ENCODE measurements at regions not wholly inside any gene's neighbourhood (a gene's known extent, or its start where the extent isn't known, plus 50 kb on each side); places are given as distances from the start of the nearest gene placed in this dataset.

GRCh38 chr15:70303981-70304380, 206.3 kb upstream of the TLE3 start:
- no peak for DNase-seq (ENCODE audit: low read depth)

GRCh38 chr15:70302360-70302759, 204.6 kb upstream of the TLE3 start:
- no peak for DNase-seq (ENCODE audit: low read depth)

- DNase-seq (ENCODE audit: low read depth) = no peak
Measured at GRCh38 chr15:70301396-70301795, 203.7 kb upstream of the TLE3 start.

GRCh38 chr15:70299931-70300869, 202.5 kb upstream of the TLE3 start:
- peak; percentile 42 for DNase-seq (ENCODE audit: low read depth)

GRCh38 chr15:70297465-70298058, 199.8 kb upstream of the TLE3 start:
- DNase-seq (ENCODE audit: low read depth) = no peak

- DNase-seq (ENCODE audit: low read depth) = no peak
Measured at GRCh38 chr15:70294731-70295305, 197.1 kb upstream of the TLE3 start.

- no peak for DNase-seq (ENCODE audit: low read depth)
Measured at GRCh38 chr15:70293591-70294470, 196.1 kb upstream of the TLE3 start.

GRCh38 chr15:70293138-70293537, 195.4 kb upstream of the TLE3 start:
- DNase-seq (ENCODE audit: low read depth) = no peak

GRCh38 chr15:70292076-70292760, 194.5 kb upstream of the TLE3 start:
- no peak for DNase-seq (ENCODE audit: low read depth)

- no peak for DNase-seq (ENCODE audit: low read depth)
Measured at GRCh38 chr15:70291305-70292075, 193.8 kb upstream of the TLE3 start.

GRCh38 chr15:70290708-70291107, 193.0 kb upstream of the TLE3 start:
- DNase-seq (ENCODE audit: low read depth) = no peak

GRCh38 chr15:70289191-70289955, 191.7 kb upstream of the TLE3 start:
- no peak for DNase-seq (ENCODE audit: low read depth)

- no peak for DNase-seq (ENCODE audit: low read depth)
Measured at GRCh38 chr15:70286113-70286806, 188.5 kb upstream of the TLE3 start.

GRCh38 chr15:70284438-70285214, 186.9 kb upstream of the TLE3 start:
- no peak for DNase-seq (ENCODE audit: low read depth)

- DNase-seq (ENCODE audit: low read depth) = no peak
Measured at GRCh38 chr15:70283511-70283910, 185.8 kb upstream of the TLE3 start.

- DNase-seq (ENCODE audit: low read depth) = no peak
Measured at GRCh38 chr15:70281811-70282307, 184.1 kb upstream of the TLE3 start.

- DNase-seq (ENCODE audit: low read depth) = no peak
Measured at GRCh38 chr15:70281261-70281810, 183.6 kb upstream of the TLE3 start.

- no peak for DNase-seq (ENCODE audit: low read depth)
Measured at GRCh38 chr15:70280781-70281180, 183.1 kb upstream of the TLE3 start.
